Esophagus mucosa (tissue), 1 donor: ENCODE measurements at regions not wholly inside any gene's neighbourhood (a gene's known extent, or its start where the extent isn't known, plus 50 kb on each side); places are given as distances from the start of the nearest gene placed in this dataset.

Source experiments
- ATAC-seq: fragments of 200-7000 bp; cut with Tn5 transposase; one replicate; pipeline ENCODE4 v1.9.1; 2020
- donor health status: DM: yes; HTN: yes; CAD: no.

- no peak for ATAC-seq
Measured at GRCh38 chr18:39838831-39839230, 2116.2 kb upstream of the PIK3C3 start.

GRCh38 chr18:39835303-39836030 lies 2119.6 kb upstream of the PIK3C3 start:
- ATAC-seq: no peak

- no peak for ATAC-seq
Measured at GRCh38 chr18:39834636-39835035, 2120.4 kb upstream of the PIK3C3 start.

GRCh38 chr18:39825485-39826150 lies 2129.4 kb upstream of the PIK3C3 start:
- ATAC-seq: no peak

- ATAC-seq: peak; percentile 22
Measured at GRCh38 chr18:39806525-39806924, 2148.5 kb upstream of the PIK3C3 start.

GRCh38 chr18:39805218-39805617 lies 2149.8 kb upstream of the PIK3C3 start:
- ATAC-seq: no peak

GRCh38 chr18:39802648-39803229 lies 2152.3 kb upstream of the PIK3C3 start:
- no peak for ATAC-seq

- ATAC-seq: no peak
Measured at GRCh38 chr18:39801848-39802247, 2153.2 kb upstream of the PIK3C3 start.

GRCh38 chr18:39801010-39801409 lies 2154.0 kb upstream of the PIK3C3 start:
- ATAC-seq: no peak

- peak; percentile 91 for ATAC-seq
Measured at GRCh38 chr18:39799006-39799405, 2156.0 kb upstream of the PIK3C3 start.

GRCh38 chr18:39796393-39796792 lies 2158.6 kb upstream of the PIK3C3 start:
- no peak for ATAC-seq

- ATAC-seq: no peak
Measured at GRCh38 chr18:39795350-39795749, 2159.7 kb upstream of the PIK3C3 start.

- ATAC-seq: no peak
Measured at GRCh38 chr18:39793609-39794008, 2161.4 kb upstream of the PIK3C3 start.

GRCh38 chr18:39788383-39788782 lies 2166.7 kb upstream of the PIK3C3 start:
- peak; percentile 86 for ATAC-seq

GRCh38 chr18:39786477-39786876 lies 2168.6 kb upstream of the PIK3C3 start:
- no peak for ATAC-seq

- no peak for ATAC-seq
Measured at GRCh38 chr18:39784541-39784940, 2170.5 kb upstream of the PIK3C3 start.

GRCh38 chr18:39781565-39781964 lies 2173.5 kb upstream of the PIK3C3 start:
- no peak for ATAC-seq

- no peak for ATAC-seq
Measured at GRCh38 chr18:39780774-39781173, 2174.3 kb upstream of the PIK3C3 start.

- ATAC-seq: no peak
Measured at GRCh38 chr18:39779926-39780325, 2175.1 kb upstream of the PIK3C3 start.

- no peak for ATAC-seq
Measured at GRCh38 chr18:39776766-39777165, 2178.3 kb upstream of the PIK3C3 start.

GRCh38 chr18:39774957-39775598 lies 2180.0 kb upstream of the PIK3C3 start:
- no peak for ATAC-seq

GRCh38 chr18:39773646-39774045 lies 2181.4 kb upstream of the PIK3C3 start:
- ATAC-seq: no peak

- no peak for ATAC-seq
Measured at GRCh38 chr18:39772155-39772919, 2182.7 kb upstream of the PIK3C3 start.
